Medulla oblongata (tissue), 1 donor: ENCODE measurements at regions not wholly inside any gene's neighbourhood (a gene's known extent, or its start where the extent isn't known, plus 50 kb on each side); places are given as distances from the start of the nearest gene placed in this dataset.
A peak's percentile ranks its signal among the peaks of the same experiment; 100 is the strongest.

ENCODE experiments used
- DNase-seq: peaks from one replicate; pipeline ENCODE4 v3.0.0-alpha.2; 2015; ENCODE audit errors: extremely low spot score

DNA sequence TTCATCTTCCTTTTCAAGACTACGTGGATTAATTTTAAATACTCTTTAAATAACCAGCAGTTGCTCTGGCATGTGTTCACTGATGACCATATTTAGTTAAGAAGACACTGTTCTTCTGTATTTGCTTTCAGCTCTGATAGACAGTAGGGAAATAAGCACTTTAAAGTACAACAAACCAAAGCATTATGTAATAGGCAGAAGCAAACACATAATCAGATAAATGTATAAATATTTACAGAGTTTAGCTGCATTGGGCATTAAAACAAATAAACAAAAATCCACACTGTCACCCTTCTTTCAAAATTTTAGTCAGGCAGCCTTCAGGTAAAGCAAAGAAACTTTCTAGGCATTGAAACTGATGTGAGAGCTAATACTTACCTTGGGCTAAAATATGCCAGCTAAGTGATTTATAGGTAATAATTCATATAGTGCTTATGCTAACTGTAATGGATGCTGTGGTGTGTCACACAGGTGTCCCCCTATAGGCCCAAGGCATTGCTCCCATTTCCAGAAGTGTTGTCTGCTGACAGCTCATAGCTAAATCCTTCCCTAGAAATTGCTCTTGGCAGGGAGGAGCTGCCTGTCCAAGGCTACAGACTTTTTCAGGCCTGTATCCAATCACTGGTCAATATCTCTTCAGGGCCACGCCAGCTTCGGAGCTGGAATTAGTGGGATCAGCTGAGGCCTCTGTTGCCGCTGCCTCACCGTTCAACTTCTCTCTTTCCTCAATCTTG, 111.5 kb upstream of the CITED2 start:
- no peak for DNase-seq

DNA sequence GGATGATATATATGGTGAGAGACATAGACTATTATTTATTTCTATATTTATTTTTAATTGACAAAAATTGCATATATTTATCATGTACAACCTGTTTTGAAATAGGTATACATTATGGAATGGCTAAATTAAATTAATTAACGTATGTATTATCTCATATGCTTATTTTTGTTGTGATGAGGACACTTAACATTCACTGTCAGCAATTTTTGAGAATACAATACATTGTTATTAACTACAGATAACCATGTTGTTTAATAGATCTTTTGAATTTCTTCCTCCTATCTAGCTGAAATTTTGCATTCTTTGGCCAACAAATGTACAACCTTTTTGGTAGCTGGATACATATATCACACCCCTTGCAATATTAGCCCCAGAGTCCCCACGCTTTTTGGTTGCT, 110.7 kb upstream of the CITED2 start:
- no peak for DNase-seq

DNA sequence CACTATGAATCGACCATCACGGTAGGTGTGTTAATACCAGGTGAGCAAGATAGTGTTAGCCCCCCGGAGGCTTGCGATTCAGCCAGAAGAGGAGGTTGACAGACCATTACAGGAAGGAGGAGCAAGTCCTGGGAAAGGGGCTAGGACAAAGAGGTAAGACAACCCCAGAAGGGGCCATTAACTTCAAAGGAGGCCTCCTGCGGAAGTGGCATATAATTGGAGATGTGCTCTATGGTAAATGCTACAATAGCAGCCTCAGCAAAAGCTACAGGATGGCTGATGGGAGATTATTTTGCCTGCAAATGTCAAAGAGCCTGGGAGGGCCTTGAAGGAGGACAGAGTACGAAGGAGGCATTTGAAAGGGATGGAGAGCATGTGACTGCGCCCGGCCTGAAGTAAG, 108.6 kb upstream of the CITED2 start:
- no peak for DNase-seq

DNA sequence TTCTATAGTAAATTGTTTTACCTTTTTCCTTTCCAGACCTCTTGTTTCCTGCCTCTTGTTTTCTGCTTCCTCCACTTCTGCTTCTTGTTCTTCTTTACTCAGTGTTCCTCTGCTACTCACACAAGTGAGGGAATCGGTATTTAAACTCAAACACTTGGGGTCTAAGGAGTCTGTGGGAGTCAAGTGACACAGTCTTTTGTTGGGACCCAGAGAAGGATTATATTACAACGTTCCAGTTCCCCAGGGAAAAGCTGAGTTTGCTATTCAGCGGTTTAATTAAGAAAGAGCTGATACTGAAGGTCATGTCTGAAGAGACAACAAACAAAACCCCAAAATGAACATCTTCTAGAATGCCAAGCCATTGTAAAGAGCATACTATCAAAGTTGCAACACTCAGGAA, 107.8 kb upstream of the CITED2 start:
- no peak for DNase-seq

DNA sequence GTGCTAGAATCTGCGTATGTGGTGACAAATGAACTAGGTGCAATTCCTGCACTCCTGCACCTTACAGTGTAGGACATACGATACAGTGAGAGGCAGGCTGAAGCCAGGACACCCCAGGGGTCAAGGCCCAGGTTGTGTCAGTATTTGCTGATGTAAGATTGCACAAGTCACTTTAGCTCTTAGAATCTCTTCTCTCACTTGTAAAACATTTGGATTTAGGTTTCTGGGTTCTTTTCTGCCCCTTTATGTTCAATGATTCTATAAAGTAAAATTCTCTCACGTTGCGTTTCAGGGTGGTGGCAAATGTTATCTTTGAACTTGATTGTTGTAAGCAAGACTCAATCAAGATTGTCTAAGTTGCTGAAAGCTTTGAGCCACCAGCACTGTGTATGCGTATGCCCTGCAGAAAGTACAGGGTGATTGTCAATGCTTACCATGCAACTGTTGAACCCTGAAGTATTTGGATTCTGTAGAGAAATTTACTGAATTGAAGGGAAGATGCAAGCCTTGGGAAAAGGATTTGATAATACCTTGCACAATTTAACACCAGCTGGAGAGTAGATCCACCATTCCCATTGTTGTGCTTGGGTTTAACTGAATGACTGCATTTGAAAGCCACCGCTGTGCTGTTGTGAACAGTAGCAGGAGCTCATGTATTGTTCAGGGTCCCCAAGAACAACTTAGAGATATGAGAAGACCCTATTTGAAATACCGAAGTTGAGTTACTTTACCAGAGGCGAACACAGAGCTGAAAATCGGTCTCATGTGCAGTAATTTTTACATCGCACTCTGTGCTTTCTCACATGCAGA, 106.1 kb upstream of the CITED2 start:
- no peak for DNase-seq

DNA sequence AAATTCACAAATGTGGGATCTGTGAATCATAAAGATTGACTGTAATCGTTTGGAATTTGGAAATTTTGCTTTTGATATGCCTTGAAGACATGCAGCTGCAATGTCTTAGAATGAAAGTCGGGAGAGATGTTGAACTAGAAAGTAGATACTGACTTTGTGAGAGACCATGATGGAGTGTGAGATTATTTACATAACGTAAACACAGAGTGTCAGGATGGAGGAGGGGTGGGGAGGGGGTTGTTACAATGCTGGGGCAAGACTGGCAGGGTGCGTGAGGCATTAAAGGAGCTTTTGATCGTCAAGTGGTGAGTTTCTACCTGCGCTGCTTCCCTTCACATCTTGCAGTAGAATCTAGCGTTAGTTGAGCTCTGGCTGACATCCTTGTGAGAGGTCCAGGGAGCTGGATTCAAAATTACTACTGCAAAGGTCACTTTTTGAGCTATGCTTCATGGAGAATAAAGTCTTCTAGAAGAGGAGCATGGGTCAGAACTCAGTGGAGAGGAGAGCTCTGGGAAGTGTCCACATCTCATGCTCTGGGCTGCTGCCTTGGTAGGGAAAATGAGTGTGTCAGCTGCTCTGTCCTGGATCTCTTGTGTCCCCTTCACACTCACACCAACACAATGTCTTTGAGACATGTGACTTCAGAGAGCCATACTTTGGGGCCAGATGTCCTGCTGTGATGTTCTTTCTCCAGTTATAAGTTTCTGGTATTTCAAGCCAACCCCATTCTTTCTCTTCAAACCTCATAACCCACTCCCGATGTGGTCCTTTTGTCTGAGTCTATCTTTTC, 105.2 kb upstream of the CITED2 start:
- DNase-seq: no peak

DNA sequence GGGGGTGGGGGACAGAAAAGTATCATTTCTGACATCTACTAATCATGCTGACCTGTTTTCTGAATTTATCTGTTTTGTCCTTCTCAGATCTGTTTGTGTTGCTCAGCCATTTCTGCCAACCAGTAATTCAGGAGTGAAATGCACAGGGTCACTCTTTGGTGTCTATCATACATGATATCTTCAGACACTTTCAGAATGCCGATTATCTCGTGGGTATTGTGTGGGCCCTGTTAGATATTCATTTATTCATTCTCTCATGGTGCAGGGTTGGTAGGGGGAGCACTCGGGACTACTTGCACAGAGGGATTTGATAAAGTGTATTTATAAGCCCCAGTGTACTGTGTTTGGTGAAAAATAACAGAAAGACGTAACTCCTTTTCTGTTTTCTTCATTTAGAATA, 101.2 kb upstream of the CITED2 start:
- DNase-seq: no peak

DNA sequence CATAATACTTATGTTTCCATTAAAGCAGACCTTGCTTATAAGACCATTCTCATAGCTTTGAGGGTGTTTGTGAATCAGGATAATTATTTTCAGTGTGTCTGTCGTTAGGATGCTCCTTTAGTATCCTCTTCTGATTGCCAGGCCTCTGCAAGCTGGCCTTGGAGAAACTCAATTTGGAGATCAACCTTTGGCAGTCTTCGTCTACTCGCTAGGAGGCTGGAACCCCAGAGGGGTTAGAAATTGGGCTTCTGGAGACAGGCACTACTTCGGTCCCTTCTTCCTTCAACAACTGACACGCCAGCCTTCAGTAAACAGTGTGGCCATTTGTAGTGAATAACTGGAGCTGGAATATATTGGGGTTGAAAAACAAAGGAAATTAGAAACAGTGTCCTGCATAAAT, 100.8 kb upstream of the CITED2 start:
- DNase-seq: no peak

DNA sequence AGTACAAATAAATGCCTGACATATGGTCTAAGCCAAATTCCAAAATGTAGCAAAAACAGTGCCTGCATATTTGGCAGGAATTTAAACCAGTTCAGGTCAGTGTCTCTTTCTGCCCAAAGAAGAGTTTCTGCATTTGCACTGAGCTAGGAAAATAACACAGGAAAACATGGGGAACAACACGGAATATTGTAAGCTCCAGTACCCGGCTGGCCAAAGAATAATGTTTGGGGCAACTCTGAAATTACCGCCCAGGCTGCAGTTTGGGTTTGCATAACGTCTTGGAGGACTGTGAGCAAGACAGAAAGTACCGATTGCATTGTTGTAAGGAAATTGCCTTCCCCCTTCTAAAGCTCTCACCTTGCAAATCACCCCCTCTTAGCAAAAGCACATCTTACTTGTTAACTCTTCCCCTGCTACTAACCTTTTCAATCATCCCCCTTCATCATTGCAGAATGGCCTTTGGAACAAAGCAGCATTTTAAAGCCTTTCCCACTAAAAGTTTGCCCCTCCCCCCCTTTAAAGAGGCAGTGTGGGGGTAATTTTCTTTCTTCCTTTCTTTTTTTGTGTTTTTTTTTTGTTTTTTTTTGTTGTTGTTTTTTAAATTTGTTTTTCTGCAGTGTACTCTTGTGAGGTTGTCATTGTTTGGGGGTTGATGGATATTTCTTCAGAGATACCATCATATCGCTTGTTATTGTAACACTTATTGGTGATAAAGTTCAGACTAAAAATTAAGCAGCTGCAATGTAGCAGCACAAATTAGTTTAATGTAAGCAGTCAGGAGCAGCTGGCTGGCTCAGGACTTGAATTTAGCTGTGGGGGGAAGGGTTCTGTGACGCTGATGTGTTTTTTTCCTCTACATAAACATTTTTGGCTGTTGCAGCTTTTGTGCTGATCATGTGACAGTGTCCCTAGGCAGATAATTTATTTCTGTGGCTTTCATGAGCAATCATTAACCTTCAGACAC, 100.0 kb upstream of the CITED2 start:
- DNase-seq: peak; percentile 40

DNA sequence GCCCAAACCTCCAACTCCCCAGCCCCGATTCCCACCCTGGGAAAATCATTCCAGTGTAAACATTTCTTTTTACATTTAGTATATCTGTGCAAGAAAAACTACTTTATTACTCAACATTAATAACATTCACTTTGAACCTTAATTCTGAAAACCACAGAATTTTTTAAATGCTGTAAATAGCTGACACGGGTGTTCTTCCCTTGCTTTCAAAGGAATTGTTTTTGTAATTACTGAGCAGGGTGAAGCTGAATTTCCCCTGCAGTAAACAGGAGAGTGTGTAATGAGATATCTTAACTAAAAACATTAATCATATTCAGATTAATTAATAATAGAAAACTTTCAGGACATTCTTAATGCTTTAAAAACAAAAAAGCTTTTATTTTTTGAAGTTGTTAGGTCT, 99.3 kb upstream of the CITED2 start:
- DNase-seq: no peak

DNA sequence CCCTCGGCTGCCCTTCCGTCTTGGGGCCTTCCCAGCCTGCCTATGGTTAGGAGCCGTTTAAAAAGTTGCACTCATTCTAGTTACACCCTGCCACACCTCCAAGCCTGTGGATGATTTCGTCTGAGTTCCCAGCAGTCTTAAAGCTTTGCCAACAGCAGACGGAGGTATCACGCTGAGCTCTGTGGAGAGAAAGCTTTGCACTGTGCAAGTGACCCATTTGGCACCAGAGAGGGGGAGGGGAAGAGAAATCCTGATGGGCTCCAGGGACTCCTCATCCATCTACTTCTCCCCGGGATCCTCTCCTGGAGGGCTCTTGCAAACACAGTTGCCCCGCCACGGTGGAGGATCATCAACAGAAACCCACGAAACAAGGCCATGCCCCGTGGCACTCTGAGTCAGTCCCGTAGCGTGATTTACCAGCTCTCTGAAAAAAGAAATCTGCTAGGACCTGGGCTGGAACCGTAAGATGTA, 98.8 kb upstream of the CITED2 start:
- peak; percentile 42 for DNase-seq

DNA sequence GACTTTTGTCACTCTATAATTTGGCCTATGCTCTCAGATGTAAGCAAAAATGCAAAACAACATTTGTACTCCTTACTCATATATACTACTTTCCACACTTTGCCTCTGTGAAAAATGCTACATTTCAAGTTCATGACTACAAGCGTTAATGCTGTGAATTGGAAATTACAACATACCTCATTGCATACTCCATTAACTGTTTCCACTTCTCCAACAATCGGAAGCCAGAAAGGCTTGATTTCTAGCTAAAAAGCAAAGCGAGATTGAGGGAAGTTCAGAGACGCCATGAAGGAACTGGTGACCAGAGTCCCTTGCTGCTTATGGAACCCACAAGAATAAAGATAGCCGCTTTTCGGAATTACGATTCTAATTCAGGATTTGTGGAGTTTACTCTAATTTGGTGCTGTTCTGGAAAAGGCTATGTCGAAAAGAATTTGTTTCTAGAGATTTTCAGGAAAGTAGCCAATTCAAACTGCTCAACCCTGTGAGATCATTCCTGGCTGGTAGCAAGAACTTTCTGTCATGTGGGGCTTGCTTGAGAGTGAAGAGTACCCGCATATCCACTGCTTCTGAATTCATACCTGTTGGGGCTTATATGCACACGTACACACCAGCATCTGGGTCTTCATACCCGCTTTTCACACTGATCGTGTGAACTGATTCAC, 98.0 kb upstream of the CITED2 start:
- no peak for DNase-seq

DNA sequence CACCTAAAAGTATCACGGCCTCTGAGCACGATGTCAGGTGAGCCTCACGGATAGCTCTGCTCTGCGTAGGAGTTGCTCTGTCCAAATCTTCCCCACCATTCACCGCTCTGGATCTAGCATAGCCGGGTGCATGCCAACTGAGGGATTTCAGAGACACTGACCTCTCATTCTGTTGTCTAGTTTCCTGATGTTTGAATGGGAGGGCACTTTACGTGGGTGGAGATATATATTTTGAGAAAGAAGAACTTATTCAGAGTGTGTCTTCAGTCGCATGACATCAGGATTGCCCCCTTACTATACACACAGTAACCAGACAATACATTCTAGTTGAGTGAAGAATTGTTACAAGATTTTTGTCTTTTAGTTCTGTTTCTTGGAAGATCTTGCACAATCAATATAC, 96.5 kb upstream of the CITED2 start:
- DNase-seq: no peak

DNA sequence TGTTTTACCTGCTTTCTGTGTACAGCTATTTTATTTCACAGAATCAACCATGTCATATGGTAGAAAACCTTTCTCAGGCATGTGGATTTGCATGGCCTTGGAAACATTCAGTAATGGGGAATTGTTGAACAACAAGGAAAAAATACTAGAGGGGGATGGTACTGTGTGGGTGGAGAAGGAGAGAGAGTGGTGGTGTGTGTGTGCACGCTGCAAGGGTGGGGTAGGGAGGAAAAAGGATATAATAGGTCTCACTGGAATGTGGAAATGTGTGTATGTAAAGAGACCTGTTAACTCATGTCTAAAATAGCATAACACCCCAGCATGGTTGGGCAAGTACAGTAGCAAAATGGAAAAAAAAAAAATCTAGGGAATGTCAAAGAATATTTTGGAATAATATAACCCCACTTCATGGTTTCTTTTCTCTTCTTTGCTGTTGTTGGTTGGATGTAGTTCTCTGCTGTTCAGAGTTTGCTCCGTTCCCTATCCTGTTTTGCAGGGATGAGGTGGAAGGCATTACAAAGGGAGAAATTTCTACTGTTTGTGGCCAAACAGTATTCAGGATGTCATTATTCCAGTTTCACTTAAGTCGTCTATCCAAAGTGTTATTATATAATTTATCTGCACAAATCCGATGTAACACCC, 93.9 kb upstream of the CITED2 start:
- DNase-seq: no peak

DNA sequence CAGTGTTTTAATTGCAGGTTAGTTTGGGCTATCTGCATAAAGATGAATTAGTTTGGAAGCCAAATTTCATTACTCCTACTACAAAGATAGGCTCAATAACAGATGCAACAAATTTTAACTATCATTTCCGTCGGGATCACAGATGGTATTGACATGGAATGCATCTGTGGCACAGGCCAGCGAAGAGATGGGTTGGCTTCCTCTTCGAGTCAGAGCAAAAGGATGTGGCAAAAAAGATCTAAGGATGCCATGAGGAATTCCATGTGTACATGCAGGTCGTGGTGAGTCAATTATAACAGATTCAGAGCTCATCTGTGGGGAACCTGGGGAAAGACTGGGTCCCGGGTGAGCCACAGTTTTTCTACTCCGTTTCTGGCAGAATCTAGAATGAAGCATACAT, 83.0 kb upstream of the CITED2 start:
- no peak for DNase-seq

DNA sequence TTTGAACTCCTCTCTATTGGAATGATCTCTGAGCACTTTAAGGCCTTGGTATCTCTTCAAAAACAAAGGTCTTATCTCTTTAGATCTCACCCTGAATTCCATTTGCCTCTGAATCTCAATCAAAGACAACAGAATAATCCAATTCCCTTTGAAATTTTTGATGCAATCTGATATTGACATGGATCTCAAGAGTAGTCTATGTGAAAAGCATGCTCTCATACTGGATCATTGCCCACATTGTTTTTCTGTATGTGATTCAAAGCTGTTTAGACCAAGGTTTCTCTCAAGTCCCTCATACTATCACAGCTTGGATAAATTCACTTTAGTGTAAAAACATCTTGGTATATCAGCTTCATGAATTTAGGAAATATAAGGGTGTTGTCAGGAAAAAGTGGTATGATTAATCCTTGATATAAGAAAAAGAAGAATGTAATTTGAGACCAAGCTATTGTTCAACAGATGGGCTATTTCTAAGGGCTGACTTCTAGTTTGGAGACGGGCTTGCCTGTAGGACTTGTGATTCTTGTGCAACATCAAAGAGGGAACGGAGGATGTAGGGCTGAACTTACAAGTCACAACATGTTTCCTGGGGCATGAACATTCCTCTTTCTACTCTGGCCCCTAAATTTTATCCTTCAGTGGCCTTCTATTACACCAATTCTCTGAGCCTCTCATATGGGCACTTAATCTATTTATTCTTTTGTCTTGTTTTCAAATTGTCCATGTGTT, 77.9 kb upstream of the CITED2 start:
- DNase-seq: no peak

DNA sequence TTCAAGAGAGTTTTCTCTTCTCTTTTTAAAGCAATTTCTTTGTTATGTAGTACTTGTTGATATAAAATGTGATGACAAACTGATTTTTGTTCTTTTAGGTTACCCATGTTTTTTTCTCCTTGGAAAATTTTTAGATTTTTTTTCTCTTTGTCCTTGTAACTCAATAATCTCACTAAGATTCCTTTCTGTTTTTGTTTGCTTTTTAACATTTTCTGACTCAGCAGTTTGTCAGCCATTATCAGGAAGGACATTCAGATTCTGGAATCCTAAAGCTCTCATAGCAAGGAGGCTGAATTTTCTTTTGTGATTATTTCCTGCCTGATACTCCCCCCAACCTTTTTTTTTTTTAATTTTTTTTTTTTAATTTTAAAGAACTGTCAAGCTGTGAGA, 75.2 kb upstream of the CITED2 start:
- no peak for DNase-seq

DNA sequence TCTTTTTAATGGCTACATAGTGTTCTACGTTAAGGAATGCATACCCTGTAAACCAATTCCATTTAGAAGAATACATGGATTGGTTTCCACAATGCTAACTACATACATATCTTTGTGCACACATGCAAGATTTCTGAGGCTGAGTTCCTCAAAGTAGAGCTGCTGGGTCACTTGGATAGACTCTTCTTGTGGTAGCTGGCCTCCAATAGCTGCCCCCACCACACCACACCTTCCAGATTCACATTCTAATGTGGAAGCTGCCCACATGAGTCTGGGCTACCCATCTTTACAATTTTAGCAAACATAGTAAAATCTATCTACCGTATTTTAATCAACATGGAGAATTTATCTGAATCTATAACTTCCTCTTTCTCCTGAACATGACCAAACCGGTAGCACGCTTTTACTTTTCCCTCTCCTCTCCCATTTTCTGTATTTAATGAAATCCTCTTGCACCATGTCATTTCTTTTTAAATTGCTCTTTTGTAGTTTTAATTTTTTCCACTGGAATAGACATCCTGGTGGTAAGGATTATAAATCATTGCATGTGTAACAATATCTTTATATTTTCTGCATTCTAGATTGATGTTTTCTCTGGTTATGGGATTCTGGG, 74.7 kb upstream of the CITED2 start:
- DNase-seq: no peak

DNA sequence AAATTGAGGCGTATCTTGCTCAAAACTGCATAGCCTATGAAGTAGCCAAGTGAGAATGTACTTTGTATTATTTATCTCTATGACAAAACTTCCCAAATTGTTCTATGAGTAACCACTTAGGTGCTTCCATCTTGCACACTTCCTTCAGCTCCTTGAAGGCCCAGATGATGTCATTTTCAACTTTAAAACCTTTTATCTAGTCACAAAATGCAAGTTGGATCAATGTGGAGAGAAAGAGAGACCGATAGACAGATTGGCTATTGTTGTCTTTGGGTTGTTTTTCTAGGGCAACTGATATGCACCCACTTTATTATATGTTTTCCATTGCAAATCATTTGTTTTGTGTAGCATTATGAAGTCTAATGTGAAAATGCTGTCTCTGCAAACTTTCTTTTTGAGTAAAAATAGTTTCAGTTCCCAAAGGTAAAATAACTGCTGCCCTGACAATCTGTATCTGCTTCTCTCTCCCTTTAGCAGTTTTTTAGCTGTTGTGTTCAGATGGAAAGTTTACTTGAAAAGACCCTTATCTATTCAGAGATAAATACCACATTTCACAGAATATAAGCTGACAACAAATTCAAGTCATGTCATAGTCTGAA, 73.7 kb upstream of the CITED2 start:
- no peak for DNase-seq
